ENCODE measurements at regions not wholly inside any gene's neighbourhood (a gene's known extent, or its start where the extent isn't known, plus 50 kb on each side); places are given as distances from the start of the nearest gene placed in this dataset.

DNA sequence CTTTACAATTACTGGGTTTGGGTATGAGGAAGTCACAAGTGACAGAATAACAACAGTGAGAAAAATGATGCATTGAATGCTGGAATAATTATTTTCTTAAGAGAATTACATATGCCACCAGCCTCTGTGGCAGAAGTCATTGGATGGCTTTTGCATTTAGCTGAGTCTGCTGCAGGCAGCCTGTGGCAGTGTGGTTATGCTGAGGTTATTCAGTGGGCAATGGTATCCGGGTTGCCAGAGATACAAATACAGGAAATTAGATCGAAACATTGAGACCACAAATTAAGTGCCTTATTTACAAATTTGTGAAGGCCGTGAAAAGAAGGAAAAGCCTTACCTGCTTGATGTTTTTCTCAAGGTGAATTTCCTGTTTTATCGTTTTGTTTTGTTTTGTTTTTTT, 1050.0 kb downstream of the GALC start:
- TF ChIP-seq POLR2A (IDR thresholded peaks at IDR 0.05; ENCODE audit: low read depth, low read length), result no peak
- no peak for TF ChIP-seq SMC3 (IDR thresholded peaks at IDR 0.05; ENCODE audit: low read depth, low read length)
- TF ChIP-seq RCOR1 (IDR thresholded peaks at IDR 0.05; ENCODE audit: insufficient replicate concordance, low read length), result no peak

All from IMR-90 (cell line).